LNCaP clone FGC (cell line): ENCODE measurements at regions not wholly inside any gene's neighbourhood (a gene's known extent, or its start where the extent isn't known, plus 50 kb on each side); places are given as distances from the start of the nearest gene placed in this dataset.

ENCODE experiments used
- DNase-seq: peaks from one replicate; pipeline ENCODE4 v3.0.0-alpha.2; 2011; ENCODE audit warnings: low read depth
- H3K4me3 ChIP-seq: 2 replicates; pipeline ENCODE4 v1.5.1; 2011; ENCODE audit warnings: mild to moderate bottlenecking, low read depth, low read length, control low read depth
- CTCF ChIP-seq: IDR thresholded peaks from 2 replicates; pipeline ENCODE4 v1.5.1; 2012; ENCODE audit warnings: mild to moderate bottlenecking; ENCODE audit not compliant: control insufficient read depth, insufficient read depth; ENCODE audit errors: extremely low read depth

- H3K4me3 ChIP-seq = no peak overlapping the region
- DNase-seq = no peak
- no peak for TF ChIP-seq CTCF
Measured at GRCh38 chr10:52637592-52637991, 135.0 kb downstream of the MBL2 start.

GRCh38 chr10:52639652-52640051, 132.9 kb downstream of the MBL2 start:
- no peak overlapping the region for H3K4me3 ChIP-seq
- DNase-seq = no peak
- TF ChIP-seq CTCF = no peak

GRCh38 chr10:52642208-52642607, 130.4 kb downstream of the MBL2 start:
- no peak for DNase-seq
- no peak for TF ChIP-seq CTCF
- H3K4me3 ChIP-seq = no peak overlapping the region

GRCh38 chr10:52644373-52645186, 128.0 kb downstream of the MBL2 start:
- peak; percentile 84 for TF ChIP-seq CTCF
- no peak overlapping the region for H3K4me3 ChIP-seq
- no peak for DNase-seq

- H3K4me3 ChIP-seq = no peak overlapping the region
- no peak for DNase-seq
- no peak for TF ChIP-seq CTCF
Measured at GRCh38 chr10:52645187-52645758, 127.3 kb downstream of the MBL2 start.

GRCh38 chr10:52649511-52649910, 123.1 kb downstream of the MBL2 start:
- TF ChIP-seq CTCF = no peak
- no peak for DNase-seq
- no peak overlapping the region for H3K4me3 ChIP-seq
